PC-3 (cell line): ENCODE measurements at regions not wholly inside any gene's neighbourhood (a gene's known extent, or its start where the extent isn't known, plus 50 kb on each side); places are given as distances from the start of the nearest gene placed in this dataset.

Experiments used
- CTCF ChIP-seq: fragments of 300-600 bp; sonication (generic); conservative IDR thresholded peaks from 2 replicates; pipeline ENCODE4 v1.5.1; 2017; ENCODE audit warnings: antibody characterized with exemption, low read depth, mild to moderate bottlenecking, low read length
- EZH2 ChIP-seq: fragments of 300-600 bp; sonication (generic); IDR thresholded peaks from one replicate; pipeline ENCODE4 v1.6.1; 2017; ENCODE audit warnings: antibody characterized with exemption, mild to moderate bottlenecking, low read length; ENCODE audit not compliant: unreplicated experiment
- EZH2phosphoT487 ChIP-seq: fragments of 300-600 bp; sonication (generic); IDR thresholded peaks from 2 replicates; pipeline ENCODE4 v1.6.1; 2018; ENCODE audit warnings: mild to moderate bottlenecking, antibody characterized with exemption, low read length, borderline replicate concordance

- no peak for TF ChIP-seq CTCF
- TF ChIP-seq EZH2, result no peak
- no peak for TF ChIP-seq EZH2phosphoT487
Measured at GRCh38 chr1:191971447-191971846, 186.8 kb upstream of the RGS18 start.
